IMR-90 (cell line): ENCODE measurements at regions not wholly inside any gene's neighbourhood (a gene's known extent, or its start where the extent isn't known, plus 50 kb on each side); places are given as distances from the start of the nearest gene placed in this dataset.

Experiments
- BHLHE40 ChIP-seq: fragments of 150-350 bp; IDR thresholded peaks from 2 replicates; pipeline ENCODE4 v1.6.1; 2016; ENCODE audit warnings: mild to moderate bottlenecking, low read depth, low read length
- CHD1 ChIP-seq: IDR thresholded peaks from 2 replicates; pipeline ENCODE4 v1.6.1; 2012; ENCODE audit warnings: low read depth, low read length, improper control_type of control experiment
- MXI1 ChIP-seq: IDR thresholded peaks from 2 replicates; pipeline ENCODE4 v1.6.1; 2012; ENCODE audit warnings: low read depth, mild to moderate bottlenecking, low read length, moderate library complexity, borderline replicate concordance
- POLR2A ChIP-seq: IDR thresholded peaks from 2 replicates; pipeline ENCODE4 v1.6.1; 2012; ENCODE audit warnings: mild to moderate bottlenecking, low read depth, low read length
- RAD21 ChIP-seq: IDR thresholded peaks from 2 replicates; pipeline ENCODE4 v1.6.1; 2012; ENCODE audit warnings: low read length, improper control_type of control experiment
- RCOR1 ChIP-seq: IDR thresholded peaks from 2 replicates; pipeline ENCODE4 v1.6.1; 2012; ENCODE audit warnings: mild to moderate bottlenecking, low read length, improper control_type of control experiment; ENCODE audit not compliant: insufficient replicate concordance
- TF ChIP-seq, protein P1 (sequence below): conservative IDR thresholded peaks from 2 replicates; pipeline ENCODE4 v1.5.1; 2012; ENCODE audit warnings: mild to moderate bottlenecking, low read depth, low read length, improper control_type of control experiment

DNA sequence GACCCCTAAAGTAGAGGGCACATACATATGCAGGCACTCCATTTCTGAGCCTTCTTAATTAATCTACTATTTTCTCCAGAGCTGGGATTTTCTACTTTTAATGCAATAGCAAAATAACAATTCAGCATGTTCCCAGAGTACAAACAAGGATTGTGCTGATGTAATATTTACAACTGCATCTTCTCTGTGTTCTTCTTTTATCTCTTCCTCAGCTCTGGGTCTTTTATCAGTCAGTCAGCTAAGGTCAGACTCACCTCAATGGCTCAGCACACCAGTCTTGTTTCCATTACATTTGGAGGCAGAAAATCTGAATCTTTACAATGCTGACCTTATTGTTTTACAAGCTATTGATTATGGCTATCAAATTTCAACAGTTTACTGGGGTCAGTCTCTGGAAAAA, 323.3 kb upstream of the NR5A2 start:
- TF ChIP-seq, protein P1, sequence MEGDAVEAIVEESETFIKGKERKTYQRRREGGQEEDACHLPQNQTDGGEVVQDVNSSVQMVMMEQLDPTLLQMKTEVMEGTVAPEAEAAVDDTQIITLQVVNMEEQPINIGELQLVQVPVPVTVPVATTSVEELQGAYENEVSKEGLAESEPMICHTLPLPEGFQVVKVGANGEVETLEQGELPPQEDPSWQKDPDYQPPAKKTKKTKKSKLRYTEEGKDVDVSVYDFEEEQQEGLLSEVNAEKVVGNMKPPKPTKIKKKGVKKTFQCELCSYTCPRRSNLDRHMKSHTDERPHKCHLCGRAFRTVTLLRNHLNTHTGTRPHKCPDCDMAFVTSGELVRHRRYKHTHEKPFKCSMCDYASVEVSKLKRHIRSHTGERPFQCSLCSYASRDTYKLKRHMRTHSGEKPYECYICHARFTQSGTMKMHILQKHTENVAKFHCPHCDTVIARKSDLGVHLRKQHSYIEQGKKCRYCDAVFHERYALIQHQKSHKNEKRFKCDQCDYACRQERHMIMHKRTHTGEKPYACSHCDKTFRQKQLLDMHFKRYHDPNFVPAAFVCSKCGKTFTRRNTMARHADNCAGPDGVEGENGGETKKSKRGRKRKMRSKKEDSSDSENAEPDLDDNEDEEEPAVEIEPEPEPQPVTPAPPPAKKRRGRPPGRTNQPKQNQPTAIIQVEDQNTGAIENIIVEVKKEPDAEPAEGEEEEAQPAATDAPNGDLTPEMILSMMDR = no peak
- TF ChIP-seq POLR2A (no peak), RCOR1 (no peak), CHD1 (no peak), MXI1 (no peak), BHLHE40 (no peak), RAD21 (no peak)
